IPS-20b (cell line): ENCODE measurements at regions not wholly inside any gene's neighbourhood (a gene's known extent, or its start where the extent isn't known, plus 50 kb on each side); places are given as distances from the start of the nearest gene placed in this dataset.
"Not testable (repeated sequence)": the region's sequence is repeated elsewhere in the genome, so short reads cannot be mapped to it uniquely, and the experiment has no call there.

Source experiments
- H3K27ac ChIP-seq: one replicate; pipeline ENCODE4 v1.5.1; 2013; ENCODE audit warnings: low read length
- H3K27me3 ChIP-seq: 2 replicates; pipeline ENCODE4 v1.6.1; 2013; ENCODE audit warnings: mild to moderate bottlenecking, low read length, inconsistent platforms; ENCODE audit not compliant: insufficient read depth
- H3K36me3 ChIP-seq: 2 replicates; pipeline ENCODE4 v1.6.1; 2013; ENCODE audit warnings: low read depth, mild to moderate bottlenecking, inconsistent platforms, low read length, moderate library complexity; ENCODE audit not compliant: insufficient read depth
- H3K4me1 ChIP-seq: 2 replicates; pipeline ENCODE4 v1.6.1; 2013; ENCODE audit warnings: mild to moderate bottlenecking, control low read depth, inconsistent platforms, low read length, moderate library complexity; ENCODE audit not compliant: insufficient read depth
- H3K4me3 ChIP-seq: 2 replicates; pipeline ENCODE4 v1.5.1; 2013; ENCODE audit warnings: mild to moderate bottlenecking, low read length, inconsistent platforms
- H3K9ac ChIP-seq: 2 replicates; pipeline ENCODE4 v1.6.1; 2013; ENCODE audit warnings: low read depth, mild to moderate bottlenecking, inconsistent platforms, low read length, moderate library complexity
- H3K9me3 ChIP-seq: 2 replicates; pipeline ENCODE4 v1.6.1; 2013; ENCODE audit warnings: mild to moderate bottlenecking, low read depth, low read length, inconsistent platforms; ENCODE audit not compliant: insufficient read depth

- peaks cover 5% of the 10 kb centered on the region; the same call in 1 of the 2 replicates for H3K27me3 ChIP-seq
Observed at GRCh38 chr16:86351041-86351784, 159.1 kb upstream of the FOXF1 start.

DNA sequence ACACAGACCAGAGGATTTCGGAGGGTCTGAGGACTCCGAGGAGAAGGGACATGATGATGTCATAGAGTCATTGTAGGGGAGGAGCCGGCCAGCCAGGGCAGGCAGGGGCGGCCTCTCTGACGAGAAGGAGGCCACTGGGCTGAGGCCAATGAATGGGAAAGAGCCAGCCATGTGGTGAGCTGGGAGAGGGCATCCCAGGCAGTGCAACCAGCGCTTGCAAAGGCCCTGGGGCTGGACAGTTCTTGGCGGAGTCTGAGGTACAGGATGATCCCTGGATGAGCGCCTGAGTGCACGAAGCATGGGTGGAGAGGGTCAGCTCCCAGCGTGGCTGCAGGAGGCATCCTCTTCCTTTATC lies 158.6 kb upstream of the FOXF1 start:
- not testable (repeated sequence) for H3K4me1 ChIP-seq, H3K9ac ChIP-seq, H3K27me3 ChIP-seq, H3K36me3 ChIP-seq, H3K4me3 ChIP-seq, H3K9me3 ChIP-seq, H3K27ac ChIP-seq

More at GRCh38 chr16:86351041-86351784, 159.1 kb upstream of the FOXF1 start:
- Histone ChIP-seq H3K4me1 (peaks cover 2% of the 10 kb centered on the region; the same call in 1 of the 2 replicates), H3K4me3 (no peak overlapping the region), H3K9ac (no peak overlapping the region), H3K27ac (no peak overlapping the region), H3K9me3 (peaks cover 4% of the 10 kb centered on the region; the same call in 1 of the 2 replicates), H3K36me3 (no peaks in the 10 kb centered on the region)

DNA sequence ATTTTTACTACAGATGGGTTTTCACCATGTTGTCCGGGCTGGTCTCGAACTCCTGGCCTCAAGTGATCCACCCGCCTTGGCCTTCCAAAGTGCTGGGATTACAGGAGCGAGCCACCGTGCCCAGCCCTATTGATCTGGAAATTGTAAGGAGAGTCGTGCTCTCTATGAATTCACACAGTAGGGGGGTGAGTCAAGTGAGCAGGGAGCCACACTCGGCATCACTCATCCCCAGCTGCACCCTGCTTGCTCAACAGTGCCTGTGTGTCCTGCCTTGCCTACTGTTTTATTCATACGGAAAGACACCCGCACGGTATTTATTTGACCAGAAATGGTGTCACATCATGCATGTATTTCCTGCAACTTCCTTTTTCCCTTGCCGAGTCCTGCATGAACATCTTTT lies 157.2 kb upstream of the FOXF1 start:
- Histone ChIP-seq H3K27me3 (peaks cover 5% of the 10 kb centered on the region; the same call in 1 of the 2 replicates), H3K36me3 (no peaks in the 10 kb centered on the region), H3K4me1 (peaks cover 4% of the 10 kb centered on the region; the same call in 1 of the 2 replicates), H3K4me3 (no peak overlapping the region), H3K27ac (no peak overlapping the region), H3K9me3 (peaks cover 4% of the 10 kb centered on the region; the same call in 1 of the 2 replicates), H3K9ac (no peak overlapping the region)

- H3K27ac ChIP-seq = no peak overlapping the region
- peaks cover 1% of the 10 kb centered on the region; the same call in 1 of the 2 replicates for H3K27me3 ChIP-seq
- H3K9me3 ChIP-seq = peaks cover 4% of the 10 kb centered on the region; the same call in 1 of the 2 replicates
- H3K36me3 ChIP-seq = no peaks in the 10 kb centered on the region
- H3K9ac ChIP-seq = no peak overlapping the region
- H3K4me3 ChIP-seq = no peak overlapping the region
- peaks cover 7% of the 10 kb centered on the region; the same call in 1 of the 2 replicates for H3K4me1 ChIP-seq
Observed at GRCh38 chr16:86353948-86354347, 156.4 kb upstream of the FOXF1 start.

DNA sequence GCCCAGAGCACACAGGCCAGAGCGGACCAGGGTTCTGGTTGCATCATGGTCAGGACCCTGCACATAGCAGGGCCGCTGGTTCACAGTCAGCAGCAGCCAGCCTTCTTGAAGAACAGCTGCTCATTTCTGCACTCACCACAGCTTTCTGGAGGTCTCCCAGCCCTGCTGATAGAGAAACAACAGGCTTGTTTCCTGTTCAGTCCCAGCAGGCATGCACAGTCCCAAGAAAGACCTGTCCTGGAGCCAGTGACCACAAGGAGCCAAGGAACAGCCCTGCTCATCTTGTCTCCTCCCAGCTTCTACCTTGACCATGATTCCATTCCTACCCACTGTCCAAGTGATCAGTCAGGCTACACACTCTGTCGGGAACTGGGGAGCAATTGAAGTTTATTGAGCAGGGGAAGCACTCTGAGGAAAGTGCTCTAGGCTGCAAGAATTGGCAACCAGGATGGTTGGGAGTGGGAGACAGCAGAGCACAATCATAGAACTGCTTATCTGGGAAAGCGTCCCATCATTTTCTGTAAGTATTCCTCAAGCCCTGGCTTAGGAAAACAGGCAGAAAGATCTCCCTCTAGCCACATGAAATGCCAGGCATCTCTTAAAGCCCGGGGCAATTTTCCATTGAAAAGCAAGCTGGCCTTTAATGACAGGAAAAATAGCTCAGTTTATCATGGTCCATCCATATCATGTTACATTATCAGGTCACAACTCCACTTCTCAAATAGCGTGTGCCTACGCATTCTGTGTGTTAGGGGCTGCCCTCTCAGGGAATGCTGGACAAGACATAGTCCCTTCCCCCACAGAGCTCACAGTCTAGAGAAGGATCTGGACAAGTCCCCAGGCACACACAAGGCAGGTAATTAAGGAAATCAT lies 155.4 kb upstream of the FOXF1 start:
- Histone ChIP-seq H3K27me3 (no peaks in the 10 kb centered on the region; the same call in 1 of the 2 replicates), H3K27ac (no peak overlapping the region), H3K36me3 (no peaks in the 10 kb centered on the region), H3K4me3 (no peak overlapping the region), H3K9me3 (peaks cover 4% of the 10 kb centered on the region; the same call in 1 of the 2 replicates), H3K9ac (no peak overlapping the region), H3K4me1 (peaks cover 16% of the 10 kb centered on the region; the same call in 1 of the 2 replicates)

- Histone ChIP-seq H3K36me3 (no peaks in the 10 kb centered on the region), H3K9ac (no peak overlapping the region), H3K27ac (no peak overlapping the region), H3K4me1 (peaks cover 17% of the 10 kb centered on the region; the same call in 1 of the 2 replicates), H3K9me3 (peaks cover 4% of the 10 kb centered on the region; the same call in 1 of the 2 replicates), H3K27me3 (no peaks in the 10 kb centered on the region; the same call in 1 of the 2 replicates), H3K4me3 (no peak overlapping the region)
Observed at GRCh38 chr16:86355531-86355930, 154.8 kb upstream of the FOXF1 start.

GRCh38 chr16:86355951-86356350 lies 154.4 kb upstream of the FOXF1 start:
- H3K4me3 ChIP-seq = no peak overlapping the region
- no peak overlapping the region for H3K9ac ChIP-seq
- no peaks in the 10 kb centered on the region; the same call in 1 of the 2 replicates for H3K27me3 ChIP-seq
- H3K27ac ChIP-seq = no peak overlapping the region
- H3K36me3 ChIP-seq = no peaks in the 10 kb centered on the region
- peaks cover 17% of the 10 kb centered on the region; the same call in 1 of the 2 replicates for H3K4me1 ChIP-seq
- H3K9me3 ChIP-seq = peaks cover 4% of the 10 kb centered on the region; the same call in 1 of the 2 replicates

DNA sequence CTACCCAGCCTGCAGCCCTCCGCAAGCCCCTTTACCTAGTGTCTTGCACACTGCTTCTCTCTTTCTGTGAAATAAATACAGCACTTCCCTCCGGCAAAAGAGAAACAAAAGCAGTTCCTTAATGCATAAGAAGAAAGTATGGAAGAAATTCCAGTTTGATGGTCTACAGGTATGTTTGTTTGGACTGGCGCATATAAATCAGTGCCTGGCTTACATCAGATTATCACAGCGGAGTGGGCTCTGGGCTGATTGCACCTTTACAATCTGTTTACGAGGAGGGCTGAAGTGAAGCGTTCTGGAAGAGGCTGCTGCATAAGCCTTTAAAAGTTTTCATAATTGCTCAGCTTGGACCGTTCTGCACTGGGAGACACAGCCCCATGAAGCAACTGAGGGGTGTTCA lies 153.5 kb upstream of the FOXF1 start:
- H3K4me1 ChIP-seq = peaks cover 17% of the 10 kb centered on the region; the same call in 1 of the 2 replicates
- H3K36me3 ChIP-seq = no peaks in the 10 kb centered on the region
- H3K4me3 ChIP-seq = no peak overlapping the region
- peaks cover 4% of the 10 kb centered on the region; the same call in 1 of the 2 replicates for H3K9me3 ChIP-seq
- no peak overlapping the region for H3K9ac ChIP-seq
- H3K27me3 ChIP-seq = no peaks in the 10 kb centered on the region; the same call in 1 of the 2 replicates
- no peak overlapping the region for H3K27ac ChIP-seq

DNA sequence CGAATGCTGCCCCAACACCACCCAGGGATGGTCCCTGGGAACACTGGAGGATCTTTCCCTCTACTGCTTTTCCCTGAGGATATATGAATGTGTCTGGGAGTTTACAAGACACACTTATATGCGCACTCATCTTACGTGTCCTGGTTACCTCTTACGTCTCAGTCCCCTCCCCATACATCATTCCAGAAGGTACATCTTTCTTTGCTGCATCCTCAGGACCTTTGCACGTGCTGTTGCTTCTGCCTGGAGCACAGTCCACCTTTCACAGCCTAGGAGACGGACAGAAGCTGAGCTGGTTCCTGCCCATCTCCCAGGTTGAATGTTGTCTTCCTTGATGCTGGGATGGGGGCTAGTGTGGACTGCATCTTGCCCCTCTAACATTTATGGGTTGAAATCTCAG lies 153.0 kb upstream of the FOXF1 start:
- no peaks in the 10 kb centered on the region for H3K36me3 ChIP-seq
- H3K27ac ChIP-seq = no peak overlapping the region
- H3K9me3 ChIP-seq = peaks cover 4% of the 10 kb centered on the region; the same call in 1 of the 2 replicates
- H3K4me1 ChIP-seq = peaks cover 17% of the 10 kb centered on the region; the same call in 1 of the 2 replicates
- no peak overlapping the region for H3K4me3 ChIP-seq
- H3K27me3 ChIP-seq = no peaks in the 10 kb centered on the region
- H3K9ac ChIP-seq = no peak overlapping the region

- Histone ChIP-seq H3K36me3 (no peaks in the 10 kb centered on the region), H3K27ac (no peak overlapping the region), H3K4me1 (peaks cover 20% of the 10 kb centered on the region; the same call in 1 of the 2 replicates), H3K9me3 (peaks cover 4% of the 10 kb centered on the region; the same call in 1 of the 2 replicates), H3K4me3 (no peak overlapping the region), H3K9ac (peak overlapping the region; percentile 10; the same call in 1 of the 2 replicates), H3K27me3 (no peaks in the 10 kb centered on the region)
Observed at GRCh38 chr16:86357950-86358349, 152.4 kb upstream of the FOXF1 start.

DNA sequence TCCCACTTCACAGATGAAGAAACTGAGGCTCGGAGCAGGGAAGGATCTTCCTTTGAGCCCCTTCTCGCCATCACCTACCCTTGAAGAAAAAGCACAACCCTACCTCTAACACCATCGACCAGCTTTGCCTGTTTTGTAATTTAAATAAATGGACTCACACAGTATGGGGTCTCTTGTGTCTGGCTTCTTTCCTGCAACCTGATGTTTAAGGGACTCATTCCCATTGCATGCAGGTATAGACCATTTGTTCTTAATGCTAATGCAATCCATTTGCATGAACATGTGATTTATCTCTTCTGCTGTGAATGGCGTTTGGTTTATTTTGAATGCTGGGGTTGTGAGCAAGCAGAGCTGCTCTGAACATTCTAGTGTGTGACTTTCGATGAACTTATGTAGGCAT lies 150.8 kb upstream of the FOXF1 start:
- no peaks in the 10 kb centered on the region for H3K27me3 ChIP-seq
- H3K9me3 ChIP-seq = peaks cover 4% of the 10 kb centered on the region; the same call in 1 of the 2 replicates
- H3K27ac ChIP-seq = no peak overlapping the region
- peaks cover 18% of the 10 kb centered on the region; the same call in 1 of the 2 replicates for H3K4me1 ChIP-seq
- no peaks in the 10 kb centered on the region for H3K36me3 ChIP-seq
- H3K4me3 ChIP-seq = no peak overlapping the region
- no peak overlapping the region for H3K9ac ChIP-seq
